Epithelial cell of esophagus (primary cell): ENCODE measurements at regions not wholly inside any gene's neighbourhood (a gene's known extent, or its start where the extent isn't known, plus 50 kb on each side); places are given as distances from the start of the nearest gene placed in this dataset.

ENCODE experiments used
- DNase-seq: peaks from one replicate; pipeline ENCODE4 v3.0.0; 2010; ENCODE audit warnings: low read depth
- H3K4me3 ChIP-seq: 2 replicates; pipeline ENCODE4 v1.5.1; 2011; ENCODE audit warnings: mild to moderate bottlenecking, low read length, control low read depth
- CTCF ChIP-seq: IDR thresholded peaks from 2 replicates; pipeline ENCODE4 v1.5.1; 2011; ENCODE audit warnings: low read depth, mild to moderate bottlenecking, low read length, control low read depth, inconsistent platforms; ENCODE audit not compliant: insufficient read depth; ENCODE audit errors: missing control alignments

GRCh38 chr6:92362404-92362803 is 1057.0 kb downstream of the EPHA7 start:
- no peak for DNase-seq
- no peak overlapping the region for H3K4me3 ChIP-seq
- no peak for TF ChIP-seq CTCF

- TF ChIP-seq CTCF = no peak
- H3K4me3 ChIP-seq = no peak overlapping the region
- no peak for DNase-seq
These were observed 1057.4 kb downstream of the EPHA7 start for GRCh38 chr6:92361990-92362389.

GRCh38 chr6:92354270-92354829 is 1065.0 kb downstream of the EPHA7 start:
- H3K4me3 ChIP-seq = no peak overlapping the region
- DNase-seq = no peak
- TF ChIP-seq CTCF = no peak

- H3K4me3 ChIP-seq = no peak overlapping the region
- no peak for DNase-seq
- no peak for TF ChIP-seq CTCF
These were observed 1067.2 kb downstream of the EPHA7 start for GRCh38 chr6:92352130-92352529.

- H3K4me3 ChIP-seq = no peak overlapping the region
- DNase-seq = no peak
- TF ChIP-seq CTCF = no peak
These were observed 1078.2 kb downstream of the EPHA7 start for GRCh38 chr6:92341201-92341600.

GRCh38 chr6:92339936-92340640 is 1079.3 kb downstream of the EPHA7 start:
- no peak for DNase-seq
- no peak overlapping the region for H3K4me3 ChIP-seq
- TF ChIP-seq CTCF = no peak

GRCh38 chr6:92337571-92337970 is 1081.8 kb downstream of the EPHA7 start:
- no peak for DNase-seq
- no peak overlapping the region for H3K4me3 ChIP-seq

More at GRCh38 chr6:92337571-92337970, 1081.8 kb downstream of the EPHA7 start:
- TF ChIP-seq CTCF = no peak
